ENCODE measurements at regions not wholly inside any gene's neighbourhood (a gene's known extent, or its start where the extent isn't known, plus 50 kb on each side); places are given as distances from the start of the nearest gene placed in this dataset.

GRCh38 chr16:64892835-64893785 is 228.8 kb downstream of the CDH11 start:
- TF ChIP-seq CTCF (IDR thresholded peaks at IDR 0.05; ENCODE audit: low read depth, low read length): no peak
- no peak for TF ChIP-seq POLR2A (IDR thresholded peaks at IDR 0.05; ENCODE audit: extremely low read depth, insufficient read length)
- no peak for TF ChIP-seq MAX (IDR thresholded peaks at IDR 0.05; ENCODE audit: low read depth, low read length)
- no peak for TF ChIP-seq MYC (IDR thresholded peaks at IDR 0.05; ENCODE audit: low read depth, low read length)
